ENCODE measurements at regions not wholly inside any gene's neighbourhood (a gene's known extent, or its start where the extent isn't known, plus 50 kb on each side); places are given as distances from the start of the nearest gene placed in this dataset.

- DNase-seq (ENCODE audit: low read depth) = no peak
These were observed 52.3 kb upstream of the SIPA1L2 start for GRCh38 chr1:232682248-232682647.

- peak; percentile 71 for DNase-seq (ENCODE audit: low read depth)
These were observed 54.6 kb upstream of the SIPA1L2 start for GRCh38 chr1:232684371-232685105.

- DNase-seq (ENCODE audit: low read depth) = peak; percentile 56
These were observed 56.4 kb upstream of the SIPA1L2 start for GRCh38 chr1:232686346-232686745.

GRCh38 chr1:232687304-232687703 is 57.4 kb upstream of the SIPA1L2 start:
- DNase-seq (ENCODE audit: low read depth) = no peak

- DNase-seq (ENCODE audit: low read depth) = no peak
These were observed 57.8 kb upstream of the SIPA1L2 start for GRCh38 chr1:232687728-232688127.

- DNase-seq (ENCODE audit: low read depth) = no peak
These were observed 58.5 kb upstream of the SIPA1L2 start for GRCh38 chr1:232688398-232688797.

GRCh38 chr1:232689711-232690110 is 59.8 kb upstream of the SIPA1L2 start:
- DNase-seq (ENCODE audit: low read depth) = no peak

GRCh38 chr1:232690285-232690935 is 60.5 kb upstream of the SIPA1L2 start:
- DNase-seq (ENCODE audit: low read depth) = no peak

- DNase-seq (ENCODE audit: low read depth) = no peak
These were observed 64.5 kb upstream of the SIPA1L2 start for GRCh38 chr1:232694475-232694874.

GRCh38 chr1:232695621-232696385 is 65.9 kb upstream of the SIPA1L2 start:
- DNase-seq (ENCODE audit: low read depth) = peak; percentile 73

- no peak for DNase-seq (ENCODE audit: low read depth)
These were observed 66.5 kb upstream of the SIPA1L2 start for GRCh38 chr1:232696466-232696865.

- no peak for DNase-seq (ENCODE audit: low read depth)
These were observed 67.4 kb upstream of the SIPA1L2 start for GRCh38 chr1:232697187-232697822.

GRCh38 chr1:232699814-232700213 is 69.9 kb upstream of the SIPA1L2 start:
- no peak for DNase-seq (ENCODE audit: low read depth)

GRCh38 chr1:232702911-232703310 is 73.0 kb upstream of the SIPA1L2 start:
- no peak for DNase-seq (ENCODE audit: low read depth)

GRCh38 chr1:232704256-232704655 is 74.3 kb upstream of the SIPA1L2 start:
- no peak for DNase-seq (ENCODE audit: low read depth)

- DNase-seq (ENCODE audit: low read depth) = peak; percentile 88
These were observed 75.1 kb upstream of the SIPA1L2 start for GRCh38 chr1:232704694-232705680.

GRCh38 chr1:232705815-232706575 is 76.1 kb upstream of the SIPA1L2 start:
- no peak for DNase-seq (ENCODE audit: low read depth)

- DNase-seq (ENCODE audit: low read depth) = no peak
These were observed 77.2 kb upstream of the SIPA1L2 start for GRCh38 chr1:232707142-232707541.

- peak; percentile 70 for DNase-seq (ENCODE audit: low read depth)
These were observed 79.5 kb upstream of the SIPA1L2 start for GRCh38 chr1:232709386-232709785.

GRCh38 chr1:232711996-232712395 is 82.1 kb upstream of the SIPA1L2 start:
- no peak for DNase-seq (ENCODE audit: low read depth)

Data from RPMI7951 (cell line).